GM12878 (cell line): ENCODE measurements at regions not wholly inside any gene's neighbourhood (a gene's known extent, or its start where the extent isn't known, plus 50 kb on each side); places are given as distances from the start of the nearest gene placed in this dataset.

Experiments
- ATAC-seq: fragments of 200-7000 bp; cut with Tn5 transposase; 3 replicates; pipeline ENCODE4 v1.9.1; 2020; ENCODE audit warnings: mild to moderate bottlenecking, moderate library complexity
- BruUV-seq: library from RNA; stranded (reverse); fragments of 400-500 nt; replicated peaks from 2 replicates; lab custom pipeline; 2021; lab: Mats Ljungman, UMichigan
- CTCF ChIA-PET: fragments of 300-600 bp; sonication (Branson Sonifier 250); formaldehyde crosslinking; extraction: SDS; loops from one replicate; lab custom pipeline; 2021; ENCODE audit warnings: inconsistent platforms; lab: Yijun Ruan, JAX
- POLR2A ChIA-PET: fragments of 350-600 bp; formaldehyde crosslinking; extraction: SDS; loops from one replicate; lab custom pipeline; 2021; ENCODE audit warnings: inconsistent platforms; lab: Charles Lee
- RAD21 ChIA-PET: fragments of 300-600 bp; sonication (Branson Sonifier 250); formaldehyde crosslinking; loops from one replicate; lab custom pipeline; 2023; ENCODE audit warnings: antibody characterized with exemption; ENCODE audit not compliant: unreplicated experiment; lab: Charles Lee
- SMC1A ChIA-PET: fragments of 300-600 bp; sonication (Branson Sonifier 250); formaldehyde crosslinking; loops from one replicate; lab custom pipeline; 2023; ENCODE audit not compliant: unreplicated experiment, uncharacterized antibody; lab: Charles Lee
- DNase-seq: peaks from one replicate; pipeline ENCODE4 v3.0.0-alpha.2; 2011; ENCODE audit warnings: low read depth, low spot score
- FAIRE-seq: peaks from 3 replicates; lab custom pipeline; 2011; peaks lifted over from hg19 to GRCh38; lab: Jason Lieb, UNC
- H2AFZ ChIP-seq: 2 replicates; pipeline ENCODE4 v1.6.0; 2011; ENCODE audit warnings: low read depth, low read length, control low read depth; ENCODE audit not compliant: control insufficient read depth
- H3K27ac ChIP-seq: 2 replicates; pipeline ENCODE4 v1.5.1; 2011; ENCODE audit warnings: control low read depth; ENCODE audit not compliant: control insufficient read depth, insufficient read depth
- H3K27me3 ChIP-seq, 2 experiments: replicated peaks in 1 of 2; 2 replicates each; pipeline versions ENCODE4 v1.6.0 to v1.6.1; 2011; ENCODE audit warnings: low read length in 1 of 2; ENCODE audit not compliant: control insufficient read depth in 2 of 2, insufficient read depth in 2 of 2
- H3K36me3 ChIP-seq, 2 experiments: 2 replicates each; pipeline ENCODE4 v1.5.1; 2011; ENCODE audit warnings: low read length in 1 of 2; ENCODE audit not compliant: control insufficient read depth in 2 of 2, insufficient read depth in 2 of 2
- H3K4me1 ChIP-seq: 2 replicates; pipeline ENCODE4 v1.6.1; 2011; ENCODE audit warnings: mild to moderate bottlenecking, low read length, moderate library complexity, mixed read lengths; ENCODE audit not compliant: control insufficient read depth, insufficient read depth
- H3K4me2 ChIP-seq: 2 replicates; pipeline ENCODE4 v1.6.0; 2011; ENCODE audit warnings: control low read depth; ENCODE audit not compliant: control insufficient read depth, insufficient read depth
- H3K4me3 ChIP-seq: fragments of 200-600 bp; sonication (generic); 2 replicates; pipeline ENCODE4 v1.5.1; 2016
- H3K79me2 ChIP-seq: 2 replicates; pipeline ENCODE4 v1.6.0; 2011; ENCODE audit warnings: low read length; ENCODE audit not compliant: control insufficient read depth, insufficient read depth
- H3K9ac ChIP-seq: 2 replicates; pipeline ENCODE4 v1.8.0; 2011; ENCODE audit warnings: low read length, control low read depth, mixed read lengths; ENCODE audit not compliant: control insufficient read depth, insufficient read depth
- H3K9me3 ChIP-seq: replicated peaks from 3 replicates; pipeline ENCODE4 v1.5.1; 2011; ENCODE audit warnings: mild to moderate bottlenecking, low read length; ENCODE audit not compliant: control insufficient read depth, insufficient read depth
- H4K20me1 ChIP-seq: 2 replicates; pipeline ENCODE4 v1.6.0; 2011; ENCODE audit not compliant: control insufficient read depth, insufficient read depth
- BHLHE40 ChIP-seq, 2 experiments: fragments of 450-650 bp in 1 of 2; IDR thresholded peaks; 2 replicates each; pipeline ENCODE4 v1.6.1; 2011 to 2017; ENCODE audit warnings: low read depth in 2 of 2, borderline replicate concordance in 1 of 2, improper control_type of control experiment in 1 of 2, low read length in 1 of 2, mild to moderate bottlenecking in 1 of 2
- CHD2 ChIP-seq: IDR thresholded peaks from 2 replicates; pipeline ENCODE4 v1.6.1; 2011; ENCODE audit warnings: low read depth, low read length, improper control_type of control experiment, borderline replicate concordance
- FOS ChIP-seq: IDR thresholded peaks from 3 replicates; pipeline ENCODE4 v1.6.1; 2011; ENCODE audit warnings: borderline replicate concordance; ENCODE audit not compliant: insufficient read length; ENCODE audit errors: extremely low read depth
- KLF5 ChIP-seq: fragments of 450-650 bp; IDR thresholded peaks from 2 replicates; pipeline ENCODE4 v1.6.1; 2014; ENCODE audit warnings: mild to moderate bottlenecking; ENCODE audit not compliant: partially characterized antibody
- MXI1 ChIP-seq: fragments of 150-350 bp; IDR thresholded peaks from 2 replicates; pipeline ENCODE4 v1.6.1; 2011; ENCODE audit warnings: low read depth, mild to moderate bottlenecking, inconsistent platforms, low read length, improper control_type of control experiment
- MYC ChIP-seq: IDR thresholded peaks from 2 replicates; pipeline ENCODE4 v1.6.1; 2011; ENCODE audit warnings: mild to moderate bottlenecking, low read length, moderate library complexity, inconsistent platforms; ENCODE audit not compliant: insufficient read depth, insufficient replicate concordance, insufficient read length, severe bottlenecking
- NR2C2 ChIP-seq: IDR thresholded peaks from 2 replicates; pipeline ENCODE4 v1.6.1; 2011; ENCODE audit warnings: borderline replicate concordance, low read depth; ENCODE audit not compliant: control insufficient read depth, insufficient read length
- PAX8 ChIP-seq: fragments of 450-650 bp; IDR thresholded peaks from 2 replicates; pipeline ENCODE4 v1.6.1; 2017; ENCODE audit warnings: mild to moderate bottlenecking, moderate library complexity
- RCOR1 ChIP-seq: conservative IDR thresholded peaks from 2 replicates; pipeline ENCODE4 v1.6.1; 2012; ENCODE audit warnings: low read depth, low read length, improper control_type of control experiment
- RUNX3 ChIP-seq: IDR thresholded peaks from 2 replicates; pipeline ENCODE4 v1.6.1; 2012; ENCODE audit warnings: low read length, inconsistent platforms
- YBX1 ChIP-seq: fragments of 450-650 bp; IDR thresholded peaks from 2 replicates; pipeline ENCODE4 v1.6.1; 2016; ENCODE audit warnings: antibody characterized with exemption
- ZBED1 ChIP-seq: IDR thresholded peaks from 2 replicates; pipeline ENCODE4 v1.6.1; 2016; ENCODE audit warnings: borderline replicate concordance
- WGBS: methylation state at CpG from one replicate; pipeline ENCODE4 v1.1.6; 2016; ENCODE audit warnings: low lambda C conversion rate; ENCODE audit not compliant: insufficient replicate concordance, insufficient coverage; ENCODE audit errors: missing lambda C conversion rate; 5-methylcytosine and 5-hydroxymethylcytosine counted together
- in situ Hi-C: fragments of 300-500 bp; cut with MboI; formaldehyde crosslinking; loops from 9 replicates; pipeline ENCODE4 v1.14.3; 2018; ENCODE audit warnings: mixed read lengths
- intact Hi-C: fragments of 100-400 bp; cut with micrococcal nuclease; formaldehyde crosslinking; loops from one replicate; pipeline ENCODE4 v1.14.2; 2022; ENCODE audit not compliant: unreplicated experiment
- TF ChIP-seq, protein P1 (sequence below): IDR thresholded peaks from 2 replicates; pipeline ENCODE4 v1.6.1; 2012; ENCODE audit warnings: low read depth, low read length, improper control_type of control experiment
- TF ChIP-seq, protein P2 (sequence below): fragments of 450-650 bp; IDR thresholded peaks from 2 replicates; pipeline ENCODE4 v1.6.1; 2017; ENCODE audit warnings: antibody characterized with exemption, mild to moderate bottlenecking, moderate library complexity
- TF ChIP-seq, protein P3 (sequence below): IDR thresholded peaks from 2 replicates; pipeline ENCODE4 v1.6.1; 2012; ENCODE audit warnings: low read depth, low read length, improper control_type of control experiment

DNA sequence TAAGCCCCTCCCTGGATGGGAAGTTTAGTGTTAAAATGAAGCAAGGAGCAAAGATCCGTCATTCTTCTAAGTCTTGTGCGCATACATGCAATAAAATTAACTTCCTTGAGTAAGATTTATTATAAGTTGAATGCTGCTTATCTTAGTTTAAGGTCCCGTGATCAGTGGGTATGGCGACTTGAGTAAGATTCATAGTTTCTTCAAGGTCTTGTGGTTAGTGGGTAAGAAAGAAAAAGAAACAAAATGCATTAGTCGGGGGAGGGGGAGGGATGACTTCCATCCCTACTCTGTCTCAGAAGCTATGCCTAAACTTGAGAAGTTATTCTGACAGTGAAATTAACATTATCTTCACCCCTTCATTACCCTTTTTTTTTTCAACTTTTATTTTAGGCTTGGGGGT is 127.3 kb upstream of the MAGEB16 start:
- no peak for DNase-seq
- Histone ChIP-seq H3K9me3 (no peaks in the 10 kb centered on the region; the same call in 2 of the 3 replicates), H3K9ac (no peak overlapping the region), H3K27me3 (no peaks in the 10 kb centered on the region), H3K27ac (no peak overlapping the region), H2AFZ (no peak overlapping the region), H3K4me2 (no peak overlapping the region), H3K4me1 (no peaks in the 10 kb centered on the region), H3K4me3 (no peak overlapping the region), H3K79me2 (no peaks in the 10 kb centered on the region), H3K36me3 (no peaks in the 10 kb centered on the region), H4K20me1 (no peaks in the 10 kb centered on the region)
- FAIRE-seq = no peak
- ATAC-seq = peak; percentile 64
- in situ Hi-C loops = no loop called here
- no TSS peak for BruUV-seq
- no peak for TF ChIP-seq PAX8
- peak; percentile 69 for TF ChIP-seq RUNX3
- no peak for TF ChIP-seq NR2C2
- TF ChIP-seq BHLHE40 (IDR thresholded peaks at IDR 0.05; ENCODE audit: borderline replicate concordance in 1 of 2, low read depth in 2 of 2, low read length in 1 of 2) = peak; percentile 41 to 45; a peak in 2 of 4 replicates
- TF ChIP-seq, protein P1, sequence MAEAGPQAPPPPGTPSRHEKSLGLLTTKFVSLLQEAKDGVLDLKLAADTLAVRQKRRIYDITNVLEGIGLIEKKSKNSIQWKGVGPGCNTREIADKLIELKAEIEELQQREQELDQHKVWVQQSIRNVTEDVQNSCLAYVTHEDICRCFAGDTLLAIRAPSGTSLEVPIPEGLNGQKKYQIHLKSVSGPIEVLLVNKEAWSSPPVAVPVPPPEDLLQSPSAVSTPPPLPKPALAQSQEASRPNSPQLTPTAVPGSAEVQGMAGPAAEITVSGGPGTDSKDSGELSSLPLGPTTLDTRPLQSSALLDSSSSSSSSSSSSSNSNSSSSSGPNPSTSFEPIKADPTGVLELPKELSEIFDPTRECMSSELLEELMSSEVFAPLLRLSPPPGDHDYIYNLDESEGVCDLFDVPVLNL = no peak
- ChIA-PET POLR2A (interaction anchor here (0.7 kb wide), 2 partner anchors 28 to 72 kb away, joined by 3 read pairs; no protein-coding TSS in a partner anchor), SMC1A (no interaction called here), CTCF (no interaction called here), RAD21 (no interaction called here)
- intact Hi-C loops = no loop called here
- 58% methylated on average over 5 of the region's 5 CpGs for WGBS

DNA sequence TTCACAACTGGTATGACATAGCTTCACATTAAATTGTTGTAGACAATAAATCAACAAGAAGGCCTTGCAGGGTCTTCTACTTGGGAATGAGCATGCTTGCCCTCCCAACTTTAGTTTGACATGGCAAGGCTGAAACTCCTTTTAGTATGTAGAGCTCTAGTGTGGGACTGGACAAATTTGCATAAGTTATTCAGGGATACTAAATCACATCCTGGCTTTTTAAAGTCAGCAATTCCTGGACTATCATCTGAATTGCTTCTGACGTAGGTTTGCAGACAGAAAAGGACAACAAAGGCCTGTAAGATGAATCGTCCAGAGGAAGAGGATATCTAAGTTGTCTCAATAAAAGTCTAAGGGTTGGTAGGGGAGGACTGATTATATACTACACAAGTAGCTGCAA is 123.0 kb upstream of the MAGEB16 start:
- ChIA-PET RAD21 (no interaction called here), POLR2A (no interaction called here), CTCF (no interaction called here), SMC1A (interaction anchor here (0.6 kb wide), 1 partner anchor 106 kb away, joined by 4 read pairs; no protein-coding TSS in a partner anchor)
- BruUV-seq = no TSS peak
- no peak overlapping the region for H2AFZ ChIP-seq
- no peak overlapping the region for H3K27ac ChIP-seq
- H3K4me1 ChIP-seq = no peaks in the 10 kb centered on the region
- ATAC-seq (no peak), DNase-seq (no peak), FAIRE-seq (no peak)
- H3K9me3 ChIP-seq = no peaks in the 10 kb centered on the region
- WGBS = 0% methylated on average over 2 of the region's 2 CpGs
- H3K27me3 ChIP-seq = no peaks in the 10 kb centered on the region
- H3K79me2 ChIP-seq = no peaks in the 10 kb centered on the region
- no peaks in the 10 kb centered on the region for H3K36me3 ChIP-seq
- in situ Hi-C loops = no loop called here
- intact Hi-C loops = no loop called here
- H3K4me2 ChIP-seq = no peak overlapping the region
- H4K20me1 ChIP-seq = no peaks in the 10 kb centered on the region
- H3K9ac ChIP-seq = no peak overlapping the region
- H3K4me3 ChIP-seq = no peak overlapping the region
- no peak for TF ChIP-seq MYC
- TF ChIP-seq, protein P2, sequence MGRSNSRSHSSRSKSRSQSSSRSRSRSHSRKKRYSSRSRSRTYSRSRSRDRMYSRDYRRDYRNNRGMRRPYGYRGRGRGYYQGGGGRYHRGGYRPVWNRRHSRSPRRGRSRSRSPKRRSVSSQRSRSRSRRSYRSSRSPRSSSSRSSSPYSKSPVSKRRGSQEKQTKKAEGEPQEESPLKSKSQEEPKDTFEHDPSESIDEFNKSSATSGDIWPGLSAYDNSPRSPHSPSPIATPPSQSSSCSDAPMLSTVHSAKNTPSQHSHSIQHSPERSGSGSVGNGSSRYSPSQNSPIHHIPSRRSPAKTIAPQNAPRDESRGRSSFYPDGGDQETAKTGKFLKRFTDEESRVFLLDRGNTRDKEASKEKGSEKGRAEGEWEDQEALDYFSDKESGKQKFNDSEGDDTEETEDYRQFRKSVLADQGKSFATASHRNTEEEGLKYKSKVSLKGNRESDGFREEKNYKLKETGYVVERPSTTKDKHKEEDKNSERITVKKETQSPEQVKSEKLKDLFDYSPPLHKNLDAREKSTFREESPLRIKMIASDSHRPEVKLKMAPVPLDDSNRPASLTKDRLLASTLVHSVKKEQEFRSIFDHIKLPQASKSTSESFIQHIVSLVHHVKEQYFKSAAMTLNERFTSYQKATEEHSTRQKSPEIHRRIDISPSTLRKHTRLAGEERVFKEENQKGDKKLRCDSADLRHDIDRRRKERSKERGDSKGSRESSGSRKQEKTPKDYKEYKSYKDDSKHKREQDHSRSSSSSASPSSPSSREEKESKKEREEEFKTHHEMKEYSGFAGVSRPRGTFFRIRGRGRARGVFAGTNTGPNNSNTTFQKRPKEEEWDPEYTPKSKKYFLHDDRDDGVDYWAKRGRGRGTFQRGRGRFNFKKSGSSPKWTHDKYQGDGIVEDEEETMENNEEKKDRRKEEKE = no peak
- no peak for TF ChIP-seq RCOR1
- TF ChIP-seq CHD2 = no peak
- TF ChIP-seq, protein P3, sequence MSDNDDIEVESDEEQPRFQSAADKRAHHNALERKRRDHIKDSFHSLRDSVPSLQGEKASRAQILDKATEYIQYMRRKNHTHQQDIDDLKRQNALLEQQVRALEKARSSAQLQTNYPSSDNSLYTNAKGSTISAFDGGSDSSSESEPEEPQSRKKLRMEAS = no peak
- TF ChIP-seq KLF5 = no peak
- TF ChIP-seq ZBED1 = no peak
- no peak for TF ChIP-seq MXI1
- TF ChIP-seq FOS = no peak
- TF ChIP-seq YBX1 = no peak
